A549 (cell line): ENCODE measurements at regions not wholly inside any gene's neighbourhood (a gene's known extent, or its start where the extent isn't known, plus 50 kb on each side); places are given as distances from the start of the nearest gene placed in this dataset.

Experiments used
- ATAC-seq, 2 experiments: fragments of 200-7000 bp in 1 of 2; fragments of >200 bp in 1 of 2; cut with Nextera tagmentation in 1 of 2; cut with Tn5 transposase in 1 of 2; 3 replicates each; pipeline versions ENCODE4 v1.8.0 to v1.9.1; 2018 to 2020; ENCODE audit warnings: mild to moderate bottlenecking in 1 of 2, moderate library complexity in 1 of 2
- CTCF ChIA-PET: fragments of 300-600 bp; sonication (Branson Sonifier 250); formaldehyde crosslinking; extraction: SDS; loops from one replicate; lab custom pipeline; 2021; ENCODE audit warnings: antibody characterized with exemption, inconsistent platforms; lab: Yijun Ruan, JAX
- POLR2A ChIA-PET: fragments of 350-600 bp; formaldehyde crosslinking; extraction: SDS; loops from one replicate; lab custom pipeline; 2021; ENCODE audit warnings: antibody characterized with exemption, inconsistent platforms; lab: Yijun Ruan, JAX
- DNase-seq, 2 experiments: peaks; one replicate each; pipeline versions ENCODE4 v3.0.0 to v3.0.0-alpha.2; 2011 to 2016; ENCODE audit warnings: low read depth in 1 of 2, low spot score in 1 of 2
- FAIRE-seq: peaks from 2 replicates; lab custom pipeline; 2011; peaks lifted over from hg19 to GRCh38; lab: Jason Lieb, UNC
- H3K27ac ChIP-seq, 2 experiments: fragments of >200 bp; sonication (Bioruptor Twin); formaldehyde crosslinking; 3 replicates each; pipeline ENCODE4 v1.5.1; 2016 to 2017
- H3K4me1 ChIP-seq: fragments of >200 bp; sonication (Bioruptor Twin); formaldehyde crosslinking; 3 replicates; pipeline ENCODE4 v1.6.1; 2016
- H3K4me2 ChIP-seq: fragments of >200 bp; sonication (Bioruptor Twin); formaldehyde crosslinking; 3 replicates; pipeline ENCODE4 v1.6.1; 2016
- H3K4me3 ChIP-seq: fragments of >200 bp; sonication (Bioruptor Twin); formaldehyde crosslinking; 3 replicates; pipeline ENCODE4 v1.5.1; 2016
- H3K9me3 ChIP-seq: fragments of >200 bp; sonication (Bioruptor Twin); formaldehyde crosslinking; 3 replicates; pipeline ENCODE4 v1.6.1; 2016
- BCL3 ChIP-seq: fragments of >200 bp; sonication (Bioruptor Twin); formaldehyde crosslinking; IDR thresholded peaks from 3 replicates; pipeline ENCODE4 v1.6.1; 2016
- ESRRA ChIP-seq: fragments of 150-350 bp; IDR thresholded peaks from 2 replicates; pipeline ENCODE4 v1.6.1; 2014; ENCODE audit warnings: mild to moderate bottlenecking, low read length, borderline replicate concordance
- HDAC2 ChIP-seq: fragments of 200-600 bp; sonication (generic); IDR thresholded peaks from 2 replicates; pipeline ENCODE4 v1.6.1; 2016
- HEYL ChIP-seq: fragments of 250-450 bp; sonication (Bioruptor Pico); IDR thresholded peaks from 2 replicates; pipeline ENCODE4 v1.8.0; 2021; ENCODE audit warnings: mild to moderate bottlenecking, moderate library complexity
- HMGXB4 ChIP-seq: fragments of 250-450 bp; sonication (Bioruptor Pico); IDR thresholded peaks from 2 replicates; pipeline ENCODE4 v1.5.0; 2021; ENCODE audit warnings: mild to moderate bottlenecking, moderate library complexity, borderline replicate concordance
- HOXA7 ChIP-seq: fragments of 250-450 bp; sonication (Bioruptor Pico); IDR thresholded peaks from 2 replicates; pipeline ENCODE4 v1.5.0; 2020; ENCODE audit warnings: mild to moderate bottlenecking, moderate library complexity
- HOXB13 ChIP-seq: fragments of 250-450 bp; sonication (Bioruptor Pico); IDR thresholded peaks from 2 replicates; pipeline ENCODE4 v1.5.0; 2020; ENCODE audit warnings: low read depth, mild to moderate bottlenecking, moderate library complexity
- KDM1A ChIP-seq: fragments of 200-600 bp; sonication (generic); IDR thresholded peaks from 2 replicates; pipeline ENCODE4 v1.6.1; 2016; ENCODE audit warnings: low read depth, mild to moderate bottlenecking
- KDM5A ChIP-seq: fragments of 200-600 bp; sonication (generic); IDR thresholded peaks from 2 replicates; pipeline ENCODE4 v1.6.1; 2016; ENCODE audit warnings: antibody characterized with exemption, mild to moderate bottlenecking
- MAZ ChIP-seq: fragments of 150-350 bp; IDR thresholded peaks from 2 replicates; pipeline ENCODE4 v1.6.1; 2014; ENCODE audit warnings: antibody characterized with exemption, low read depth, low read length, borderline replicate concordance
- NPAS2 ChIP-seq: fragments of 250-450 bp; sonication (Bioruptor Pico); IDR thresholded peaks from 2 replicates; pipeline ENCODE4 v1.8.0; 2022; ENCODE audit warnings: mild to moderate bottlenecking, moderate library complexity, borderline replicate concordance
- PHF8 ChIP-seq: fragments of 200-600 bp; sonication (generic); IDR thresholded peaks from 2 replicates; pipeline ENCODE4 v1.6.1; 2016; ENCODE audit warnings: low read depth, mild to moderate bottlenecking, antibody characterized with exemption, moderate library complexity, borderline replicate concordance
- POLR2A ChIP-seq: IDR thresholded peaks from 2 replicates; pipeline ENCODE4 v1.6.1; 2012; ENCODE audit warnings: mild to moderate bottlenecking, low read length
- RNF2 ChIP-seq: fragments of 200-600 bp; sonication (generic); IDR thresholded peaks from 2 replicates; pipeline ENCODE4 v1.6.1; 2016; ENCODE audit warnings: low read depth, mild to moderate bottlenecking, antibody characterized with exemption, moderate library complexity, borderline replicate concordance
- TFCP2L1 ChIP-seq: fragments of 250-450 bp; sonication (Bioruptor Pico); IDR thresholded peaks from 2 replicates; pipeline ENCODE4 v1.5.0; 2021; ENCODE audit warnings: mild to moderate bottlenecking
- ZC3H11A ChIP-seq: fragments of 450-650 bp; IDR thresholded peaks from 2 replicates; pipeline ENCODE4 v1.6.1; 2014; ENCODE audit warnings: antibody characterized with exemption, mild to moderate bottlenecking
- WGBS: methylation state at CpG from one replicate; pipeline ENCODE4 v1.1.6; 2017; ENCODE audit errors: missing lambda C conversion rate; 5-methylcytosine and 5-hydroxymethylcytosine counted together
- TF ChIP-seq, protein P1 (sequence below): fragments of 450-650 bp; IDR thresholded peaks from 2 replicates; pipeline ENCODE4 v1.6.1; 2014; ENCODE audit warnings: antibody characterized with exemption
- TF ChIP-seq, protein P2 (sequence below): IDR thresholded peaks from 2 replicates; pipeline ENCODE4 v1.6.1; 2012
- TF ChIP-seq, protein P3 (sequence below): fragments of 200-600 bp; sonication (generic); IDR thresholded peaks from 2 replicates; pipeline ENCODE4 v1.6.1; 2016; ENCODE audit warnings: antibody characterized with exemption, mild to moderate bottlenecking, moderate library complexity

- no peak for ATAC-seq
- Histone ChIP-seq H3K9me3 (no peaks in the 10 kb centered on the region), H3K4me2 (no peak overlapping the region), H3K4me1 (no peaks in the 10 kb centered on the region), H3K27ac (no peak overlapping the region), H3K4me3 (no peak overlapping the region)
- WGBS = 56% methylated on average over 2 of the region's 2 CpGs
- no peak for DNase-seq
- no peak for FAIRE-seq
- ChIA-PET POLR2A (no interaction called here), CTCF (no interaction called here)
- TF ChIP-seq HDAC2 = no peak
- no peak for TF ChIP-seq POLR2A
- TF ChIP-seq HMGXB4 (CRISPR knock-in tag) = no peak
Observed at GRCh38 chr1:80506216-80506615, 1294.5 kb upstream of the ADGRL2 start.

DNA sequence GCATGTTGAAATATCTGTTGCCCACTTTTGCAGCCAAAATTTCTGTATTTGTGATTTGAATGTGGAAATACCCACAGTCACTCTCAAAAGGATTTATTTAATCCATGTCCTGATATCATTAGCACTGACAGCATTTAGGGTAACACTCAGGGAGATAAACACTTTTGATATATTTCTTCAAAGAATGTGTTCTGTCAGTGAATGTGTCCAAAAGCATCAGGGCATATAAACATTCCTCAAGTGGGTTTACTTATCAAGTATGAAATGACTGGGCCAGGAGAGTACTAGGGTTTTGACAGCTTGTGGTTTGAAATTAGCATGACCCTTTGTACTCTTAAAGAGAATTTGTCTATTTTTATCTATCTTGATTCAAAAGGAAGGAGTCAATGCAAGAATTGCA lies 1302.1 kb upstream of the ADGRL2 start:
- no peak for ATAC-seq
- CTCF ChIA-PET = no interaction called here
- H3K27ac ChIP-seq = no peak overlapping the region
- TF ChIP-seq TFCP2L1 (CRISPR knock-in tag) = no peak
- TF ChIP-seq, protein P1, sequence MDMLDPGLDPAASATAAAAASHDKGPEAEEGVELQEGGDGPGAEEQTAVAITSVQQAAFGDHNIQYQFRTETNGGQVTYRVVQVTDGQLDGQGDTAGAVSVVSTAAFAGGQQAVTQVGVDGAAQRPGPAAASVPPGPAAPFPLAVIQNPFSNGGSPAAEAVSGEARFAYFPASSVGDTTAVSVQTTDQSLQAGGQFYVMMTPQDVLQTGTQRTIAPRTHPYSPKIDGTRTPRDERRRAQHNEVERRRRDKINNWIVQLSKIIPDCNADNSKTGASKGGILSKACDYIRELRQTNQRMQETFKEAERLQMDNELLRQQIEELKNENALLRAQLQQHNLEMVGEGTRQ = no peak
- no peak for TF ChIP-seq NPAS2 (CRISPR knock-in tag)
- no peak for TF ChIP-seq RNF2
- TF ChIP-seq HEYL = no peak
- TF ChIP-seq ZC3H11A = no peak
- TF ChIP-seq HOXA7 (CRISPR knock-in tag) = no peak
- TF ChIP-seq, all 56 proteins: peak for 0
- FAIRE-seq (no peak), DNase-seq (no peak)
- no peaks in the 10 kb centered on the region for H3K4me1 ChIP-seq
- no peak overlapping the region for H3K4me2 ChIP-seq
- no peaks in the 10 kb centered on the region for H3K9me3 ChIP-seq
- POLR2A ChIA-PET = no interaction called here
- H3K4me3 ChIP-seq = no peak overlapping the region

- ChIA-PET CTCF (no interaction called here), POLR2A (no interaction called here)
- Histone ChIP-seq H3K27ac (no peak overlapping the region), H3K9me3 (no peaks in the 10 kb centered on the region), H3K4me3 (no peak overlapping the region), H3K4me1 (no peaks in the 10 kb centered on the region), H3K4me2 (no peak overlapping the region)
- WGBS = 75% methylated on average over 10 of the region's 16 CpGs
- ATAC-seq (no peak), DNase-seq (no peak), FAIRE-seq (no peak)
- TF ChIP-seq, protein P2, sequence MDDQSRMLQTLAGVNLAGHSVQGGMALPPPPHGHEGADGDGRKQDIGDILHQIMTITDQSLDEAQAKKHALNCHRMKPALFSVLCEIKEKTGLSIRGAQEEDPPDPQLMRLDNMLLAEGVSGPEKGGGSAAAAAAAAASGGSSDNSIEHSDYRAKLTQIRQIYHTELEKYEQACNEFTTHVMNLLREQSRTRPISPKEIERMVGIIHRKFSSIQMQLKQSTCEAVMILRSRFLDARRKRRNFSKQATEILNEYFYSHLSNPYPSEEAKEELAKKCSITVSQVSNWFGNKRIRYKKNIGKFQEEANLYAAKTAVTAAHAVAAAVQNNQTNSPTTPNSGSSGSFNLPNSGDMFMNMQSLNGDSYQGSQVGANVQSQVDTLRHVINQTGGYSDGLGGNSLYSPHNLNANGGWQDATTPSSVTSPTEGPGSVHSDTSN = no peak
- no peak for TF ChIP-seq KDM5A
- TF ChIP-seq HOXB13 = no peak
- no peak for TF ChIP-seq KDM1A
- no peak for TF ChIP-seq BCL3
- no peak for TF ChIP-seq ESRRA
- TF ChIP-seq RNF2 = no peak
- TF ChIP-seq, protein P3, sequence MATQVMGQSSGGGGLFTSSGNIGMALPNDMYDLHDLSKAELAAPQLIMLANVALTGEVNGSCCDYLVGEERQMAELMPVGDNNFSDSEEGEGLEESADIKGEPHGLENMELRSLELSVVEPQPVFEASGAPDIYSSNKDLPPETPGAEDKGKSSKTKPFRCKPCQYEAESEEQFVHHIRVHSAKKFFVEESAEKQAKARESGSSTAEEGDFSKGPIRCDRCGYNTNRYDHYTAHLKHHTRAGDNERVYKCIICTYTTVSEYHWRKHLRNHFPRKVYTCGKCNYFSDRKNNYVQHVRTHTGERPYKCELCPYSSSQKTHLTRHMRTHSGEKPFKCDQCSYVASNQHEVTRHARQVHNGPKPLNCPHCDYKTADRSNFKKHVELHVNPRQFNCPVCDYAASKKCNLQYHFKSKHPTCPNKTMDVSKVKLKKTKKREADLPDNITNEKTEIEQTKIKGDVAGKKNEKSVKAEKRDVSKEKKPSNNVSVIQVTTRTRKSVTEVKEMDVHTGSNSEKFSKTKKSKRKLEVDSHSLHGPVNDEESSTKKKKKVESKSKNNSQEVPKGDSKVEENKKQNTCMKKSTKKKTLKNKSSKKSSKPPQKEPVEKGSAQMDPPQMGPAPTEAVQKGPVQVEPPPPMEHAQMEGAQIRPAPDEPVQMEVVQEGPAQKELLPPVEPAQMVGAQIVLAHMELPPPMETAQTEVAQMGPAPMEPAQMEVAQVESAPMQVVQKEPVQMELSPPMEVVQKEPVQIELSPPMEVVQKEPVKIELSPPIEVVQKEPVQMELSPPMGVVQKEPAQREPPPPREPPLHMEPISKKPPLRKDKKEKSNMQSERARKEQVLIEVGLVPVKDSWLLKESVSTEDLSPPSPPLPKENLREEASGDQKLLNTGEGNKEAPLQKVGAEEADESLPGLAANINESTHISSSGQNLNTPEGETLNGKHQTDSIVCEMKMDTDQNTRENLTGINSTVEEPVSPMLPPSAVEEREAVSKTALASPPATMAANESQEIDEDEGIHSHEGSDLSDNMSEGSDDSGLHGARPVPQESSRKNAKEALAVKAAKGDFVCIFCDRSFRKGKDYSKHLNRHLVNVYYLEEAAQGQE = no peak
- no peak for TF ChIP-seq MAZ
- TF ChIP-seq PHF8 = no peak
- TF ChIP-seq, all 56 proteins: peak for 0
Observed at GRCh38 chr1:80495806-80496205, 1304.9 kb upstream of the ADGRL2 start.
